ENCODE measurements at regions not wholly inside any gene's neighbourhood (a gene's known extent, or its start where the extent isn't known, plus 50 kb on each side); places are given as distances from the start of the nearest gene placed in this dataset.

GRCh38 chr10:5283305-5284158, 81.2 kb upstream of the UCN3 start:
- Histone ChIP-seq H3K18ac (ENCODE audit: low read depth, low read length) (no peak overlapping the region), H3K9me3 (ENCODE audit: control insufficient read depth, insufficient read depth, low read length) (no peaks in the 10 kb centered on the region), H4K8ac (ENCODE audit: low read depth in 2 of 2, low read length in 2 of 2) (no peak overlapping the region), H3K4me2 (ENCODE audit: low read depth, low read length) (no peak overlapping the region), H4K91ac (ENCODE audit: insufficient read depth, low read depth, low read length) (no peak overlapping the region), H3K4me3 (ENCODE audit: insufficient read depth, low read depth, low read length) (no peak overlapping the region), H3K36me3 (ENCODE audit: control insufficient read depth, insufficient read depth, low read length) (no peaks in the 10 kb centered on the region), H2BK15ac (ENCODE audit: low read depth, low read length) (no peak overlapping the region), H3K4ac (ENCODE audit: low read depth, low read length) (no peak overlapping the region), H4K5ac (ENCODE audit: low read depth, low read length) (no peak overlapping the region), H3K23ac (ENCODE audit: low read depth, low read length) (no peak overlapping the region), H3K4me1 (ENCODE audit: control insufficient read depth, insufficient read depth, low read length) (0 out of 2 replicates have a peak, but pooled peaks cover 1% of the 10 kb centered on the region), H3K79me1 (ENCODE audit: low read depth in 1 of 2, low read length in 2 of 2) (no peaks in the 10 kb centered on the region), H3K9ac (ENCODE audit: low read depth, low read length) (no peak overlapping the region), H2BK120ac (ENCODE audit: low read depth, low read length) (no peak overlapping the region), H2AK9ac (replicated peaks; ENCODE audit: low read depth, low read length, poor library complexity) (no peak overlapping the region), H2BK5ac (ENCODE audit: low read depth, low read length, poor library complexity, severe bottlenecking) (no peak overlapping the region), H3K27ac (ENCODE audit: insufficient read depth, low read length) (no peak overlapping the region), H3K27me3 (ENCODE audit: control insufficient read depth, insufficient read depth, low read length) (no peaks in the 10 kb centered on the region; the same call in none of the 2 replicates), H3K14ac (replicated peaks; ENCODE audit: low read depth, low read length) (no peak overlapping the region), H3K56ac (ENCODE audit: extremely low read depth, insufficient read depth, low read length) (no peak overlapping the region), H2BK20ac (ENCODE audit: low read depth, low read length) (no peak overlapping the region), H2AK5ac (ENCODE audit: low read depth, low read length) (no peak overlapping the region), H4K20me1 (ENCODE audit: insufficient read depth, low read length) (no peaks in the 10 kb centered on the region), H2AFZ (replicated peaks; ENCODE audit: low read length, poor library complexity) (peak overlapping the region; percentile 64), H3K9me1 (ENCODE audit: insufficient read depth, low read length) (0 out of 2 replicates have a peak, but pooled peaks cover 3% of the 10 kb centered on the region)
- peak; percentile 40; the same call in 1 of the 2 replicates for TF ChIP-seq MAZ (IDR thresholded peaks at IDR 0.05; ENCODE audit: borderline replicate concordance, low read depth, low read length)
- no peak for TF ChIP-seq RFX5 (IDR thresholded peaks at IDR 0.05; ENCODE audit: low read depth, low read length)
- TF ChIP-seq POLR2A (IDR thresholded peaks at IDR 0.05; ENCODE audit: low read depth, low read length): no peak
- no peak for TF ChIP-seq NFE2L2 (IDR thresholded peaks at IDR 0.05; ENCODE audit: low read depth, low read length)
- TF ChIP-seq SMC3 (IDR thresholded peaks at IDR 0.05; ENCODE audit: low read depth, low read length): peak; percentile 57; the same call in 1 of the 2 replicates
- TF ChIP-seq MAFK (IDR thresholded peaks at IDR 0.05; ENCODE audit: low read depth, low read length): no peak
- TF ChIP-seq BHLHE40 (IDR thresholded peaks at IDR 0.05; ENCODE audit: low read depth, low read length): no peak
- TF ChIP-seq ELK1 (IDR thresholded peaks at IDR 0.05; ENCODE audit: borderline replicate concordance, low read depth, low read length): no peak
- TF ChIP-seq RCOR1 (IDR thresholded peaks at IDR 0.05; ENCODE audit: insufficient replicate concordance, low read length): no peak
- peak; percentile 60 for TF ChIP-seq RAD21 (IDR thresholded peaks at IDR 0.05; ENCODE audit: low read length)
- TF ChIP-seq, protein P1, sequence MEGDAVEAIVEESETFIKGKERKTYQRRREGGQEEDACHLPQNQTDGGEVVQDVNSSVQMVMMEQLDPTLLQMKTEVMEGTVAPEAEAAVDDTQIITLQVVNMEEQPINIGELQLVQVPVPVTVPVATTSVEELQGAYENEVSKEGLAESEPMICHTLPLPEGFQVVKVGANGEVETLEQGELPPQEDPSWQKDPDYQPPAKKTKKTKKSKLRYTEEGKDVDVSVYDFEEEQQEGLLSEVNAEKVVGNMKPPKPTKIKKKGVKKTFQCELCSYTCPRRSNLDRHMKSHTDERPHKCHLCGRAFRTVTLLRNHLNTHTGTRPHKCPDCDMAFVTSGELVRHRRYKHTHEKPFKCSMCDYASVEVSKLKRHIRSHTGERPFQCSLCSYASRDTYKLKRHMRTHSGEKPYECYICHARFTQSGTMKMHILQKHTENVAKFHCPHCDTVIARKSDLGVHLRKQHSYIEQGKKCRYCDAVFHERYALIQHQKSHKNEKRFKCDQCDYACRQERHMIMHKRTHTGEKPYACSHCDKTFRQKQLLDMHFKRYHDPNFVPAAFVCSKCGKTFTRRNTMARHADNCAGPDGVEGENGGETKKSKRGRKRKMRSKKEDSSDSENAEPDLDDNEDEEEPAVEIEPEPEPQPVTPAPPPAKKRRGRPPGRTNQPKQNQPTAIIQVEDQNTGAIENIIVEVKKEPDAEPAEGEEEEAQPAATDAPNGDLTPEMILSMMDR (conservative IDR thresholded peaks at IDR 0.05; ENCODE audit: low read depth, low read length): peak; percentile 60
- intact Hi-C loops (cut with micrococcal nuclease): loop anchor here (1.0 to 10.0 kb wide), 3 partner anchors 189 to 434 kb away; partner anchors contain the start of gene AKR1C3
- ATAC-seq (ENCODE audit: low read depth): peak; percentile 95
- POLR2A ChIA-PET (ENCODE audit: unreplicated experiment): no interaction called here
- no TSS peak for BruUV-seq (replicated peaks)
- CTCF ChIA-PET: interaction anchor here (1.1 to 1.2 kb wide), 2 partner anchors 13 to 434 kb away, joined by 3 to 5 read pairs; no protein-coding TSS in a partner anchor
- in situ Hi-C loops (cut with MboI; ENCODE audit: low sequenced_read_pairs): loop anchor here (10.0 kb wide), 1 partner anchor 439 kb away; no protein-coding TSS in a partner anchor
- peak; percentile 47 for DNase-seq
- 100% methylated on average over 1 of the region's 14 CpGs; no CpG with 5 or more reads in 1 of the 2 experiments for WGBS, 2 experiments (ENCODE audit: extremely low coverage in 2 of 2, insufficient read length in 1 of 2)
- dilution Hi-C loops (cut with HindIII; ENCODE audit: low sequenced_read_pairs, unreplicated experiment): no loop called here
